Stimulated activated CD8-positive, alpha-beta memory T cell treated with anti-CD3 and anti-CD28 coated beads, Interleukin-15, amount 100 ng/mL, for 48 hours (primary cell): ENCODE measurements at regions not wholly inside any gene's neighbourhood (a gene's known extent, or its start where the extent isn't known, plus 50 kb on each side); places are given as distances from the start of the nearest gene placed in this dataset.

Source experiments
- DNase-seq, 2 donors: peaks; one replicate each; pipeline ENCODE4 v3.0.0-alpha.2; 2020; ENCODE audit warnings: low read depth in 2 of 2

- no peak for DNase-seq
These were observed 50.6 kb upstream of the PTGR2 start for GRCh38 chr14:73800970-73801515.

- no peak for DNase-seq
These were observed 53.9 kb upstream of the PTGR2 start for GRCh38 chr14:73797543-73798265.

GRCh38 chr14:73796893-73797542, 54.6 kb upstream of the PTGR2 start:
- DNase-seq, result no peak

DNA sequence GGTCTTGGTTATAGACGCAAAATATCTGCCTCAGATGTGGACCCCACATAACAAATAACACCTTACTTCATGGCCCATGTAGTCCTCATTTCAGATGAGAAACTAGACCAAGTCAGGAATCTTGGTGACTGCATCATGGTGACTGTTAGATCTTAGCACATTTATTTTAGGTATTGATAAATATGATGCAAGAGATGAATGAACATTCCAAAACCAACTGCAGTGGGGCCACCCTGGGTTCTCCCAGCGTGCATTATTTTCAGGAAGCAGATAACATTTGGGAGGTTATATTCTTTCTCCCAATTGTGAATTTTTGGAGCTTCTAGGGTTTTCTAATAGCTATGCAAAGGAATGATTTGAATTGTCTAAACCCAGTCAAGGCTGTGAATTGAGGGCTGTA, 55.2 kb upstream of the PTGR2 start:
- no peak for DNase-seq

GRCh38 chr14:73795974-73796373, 55.7 kb upstream of the PTGR2 start:
- DNase-seq, result no peak

- no peak for DNase-seq
These were observed 56.2 kb upstream of the PTGR2 start for GRCh38 chr14:73795466-73795865.

GRCh38 chr14:73794146-73794545, 57.5 kb upstream of the PTGR2 start:
- no peak for DNase-seq

- no peak for DNase-seq
These were observed 59.1 kb upstream of the PTGR2 start for GRCh38 chr14:73792481-73792880.

- no peak for DNase-seq
These were observed 61.5 kb upstream of the PTGR2 start for GRCh38 chr14:73789989-73790581.

DNA sequence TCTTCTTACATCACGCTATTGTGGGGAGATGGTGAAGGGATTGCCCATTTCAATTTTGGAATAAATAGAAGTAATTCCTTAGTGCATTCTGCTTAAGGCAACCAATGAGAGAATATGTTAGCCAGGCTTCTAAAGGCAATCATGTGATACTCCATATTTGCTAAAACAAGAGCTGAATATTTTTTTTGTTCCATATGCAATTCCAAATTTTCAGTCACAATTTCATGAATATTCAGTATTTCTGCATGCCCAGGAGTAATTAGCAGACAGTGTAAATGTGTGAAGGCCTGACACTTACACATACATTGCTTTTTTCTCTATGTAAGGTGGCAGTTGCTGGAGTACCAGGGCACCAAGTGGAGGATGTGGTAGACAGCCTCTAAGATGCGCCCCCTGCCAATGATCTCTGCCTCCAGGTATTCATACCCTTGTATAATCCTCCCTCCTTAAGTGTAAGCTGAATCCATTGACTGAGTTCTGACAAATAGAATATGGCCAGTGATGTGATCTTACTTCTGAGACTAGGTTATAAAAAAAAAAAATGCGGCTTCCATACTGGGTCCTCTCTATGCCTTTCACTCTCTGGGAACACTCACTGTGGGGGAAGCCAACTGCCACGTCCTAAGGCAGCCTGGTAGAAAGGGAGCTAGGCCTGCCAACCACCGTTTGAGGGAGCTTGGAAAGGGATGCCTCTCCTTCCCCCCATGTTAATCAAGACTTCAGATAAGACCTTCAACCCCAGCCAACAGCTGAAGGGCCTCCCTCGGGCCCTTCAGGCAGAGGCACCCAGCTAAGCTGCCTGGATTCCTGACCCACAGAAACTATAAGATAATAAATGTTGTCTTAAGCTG, 62.7 kb upstream of the PTGR2 start:
- DNase-seq, result no peak

DNA sequence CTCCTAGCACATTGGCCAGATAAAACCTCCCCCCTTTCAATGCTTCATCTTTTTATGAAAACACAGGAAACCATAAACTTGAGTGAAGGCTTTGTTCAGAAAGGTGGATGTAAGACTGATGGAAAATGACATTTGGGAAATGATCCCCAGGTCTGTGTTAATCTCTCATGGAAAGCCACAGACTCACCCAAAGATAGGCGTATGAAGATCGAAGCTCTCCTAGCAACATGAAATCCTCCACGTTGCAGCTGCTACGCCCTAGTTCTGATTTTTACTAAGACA, 63.4 kb upstream of the PTGR2 start:
- DNase-seq, result no peak

GRCh38 chr14:73787486-73788316, 63.9 kb upstream of the PTGR2 start:
- peak; percentile 49 to 54 for DNase-seq

- DNase-seq, result peak; percentile 30 to 34
These were observed 64.8 kb upstream of the PTGR2 start for GRCh38 chr14:73786636-73787485.

DNA sequence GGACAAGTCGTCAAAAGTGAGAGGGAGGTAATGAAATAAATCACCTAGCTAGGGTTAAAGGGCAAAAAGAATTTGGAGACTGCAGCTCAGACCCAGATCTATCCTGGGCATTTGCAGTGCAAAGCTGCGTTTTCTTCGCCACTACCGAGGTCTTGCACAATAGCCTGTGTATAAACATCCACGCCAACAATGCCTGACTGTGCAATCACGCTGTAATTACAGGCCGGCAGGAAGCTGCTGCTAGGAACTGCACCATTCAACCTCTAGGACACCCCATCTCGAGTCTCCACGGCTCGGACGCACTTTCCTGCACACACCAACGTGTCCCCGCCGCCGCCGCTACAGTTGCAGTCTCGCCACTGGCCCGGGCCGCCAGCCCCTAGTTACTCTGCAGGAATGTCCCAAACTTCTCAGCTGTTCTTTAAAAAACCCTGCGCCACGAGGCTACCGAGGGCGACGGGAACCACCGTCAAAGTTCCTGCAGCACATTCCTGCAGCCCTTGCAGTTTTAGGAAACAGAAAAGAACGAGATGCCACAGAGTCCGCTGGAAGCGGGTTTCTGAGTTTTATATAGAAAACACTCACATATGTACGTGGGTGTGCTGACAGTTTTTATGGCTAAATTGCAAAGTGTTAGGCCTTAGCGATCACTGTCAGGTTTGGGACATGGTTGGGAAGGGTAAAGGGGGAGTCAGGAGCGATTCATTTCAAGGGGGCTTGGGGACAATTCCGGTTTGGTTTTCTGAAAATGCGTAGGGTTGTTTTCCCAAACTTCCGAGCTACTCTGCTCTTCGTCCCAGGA, 65.6 kb upstream of the PTGR2 start:
- peak; percentile 50 to 51 for DNase-seq

GRCh38 chr14:73785336-73785833, 66.2 kb upstream of the PTGR2 start:
- no peak for DNase-seq

DNA sequence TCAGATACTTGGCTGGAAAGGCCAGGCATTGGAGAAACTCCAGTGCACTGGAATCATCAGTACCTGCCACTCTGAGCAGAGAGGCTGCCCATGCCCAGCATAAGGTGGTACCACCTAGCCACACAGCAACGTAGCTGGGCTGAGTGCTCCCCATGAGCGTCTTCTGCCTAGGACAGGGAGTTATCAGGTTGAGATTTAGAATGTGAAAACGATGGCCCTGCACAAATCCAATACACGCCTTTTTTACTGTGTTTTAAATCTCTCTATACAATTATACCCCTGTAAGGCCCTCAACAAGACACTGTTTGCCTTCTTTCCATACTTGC, 66.7 kb upstream of the PTGR2 start:
- no peak for DNase-seq

DNA sequence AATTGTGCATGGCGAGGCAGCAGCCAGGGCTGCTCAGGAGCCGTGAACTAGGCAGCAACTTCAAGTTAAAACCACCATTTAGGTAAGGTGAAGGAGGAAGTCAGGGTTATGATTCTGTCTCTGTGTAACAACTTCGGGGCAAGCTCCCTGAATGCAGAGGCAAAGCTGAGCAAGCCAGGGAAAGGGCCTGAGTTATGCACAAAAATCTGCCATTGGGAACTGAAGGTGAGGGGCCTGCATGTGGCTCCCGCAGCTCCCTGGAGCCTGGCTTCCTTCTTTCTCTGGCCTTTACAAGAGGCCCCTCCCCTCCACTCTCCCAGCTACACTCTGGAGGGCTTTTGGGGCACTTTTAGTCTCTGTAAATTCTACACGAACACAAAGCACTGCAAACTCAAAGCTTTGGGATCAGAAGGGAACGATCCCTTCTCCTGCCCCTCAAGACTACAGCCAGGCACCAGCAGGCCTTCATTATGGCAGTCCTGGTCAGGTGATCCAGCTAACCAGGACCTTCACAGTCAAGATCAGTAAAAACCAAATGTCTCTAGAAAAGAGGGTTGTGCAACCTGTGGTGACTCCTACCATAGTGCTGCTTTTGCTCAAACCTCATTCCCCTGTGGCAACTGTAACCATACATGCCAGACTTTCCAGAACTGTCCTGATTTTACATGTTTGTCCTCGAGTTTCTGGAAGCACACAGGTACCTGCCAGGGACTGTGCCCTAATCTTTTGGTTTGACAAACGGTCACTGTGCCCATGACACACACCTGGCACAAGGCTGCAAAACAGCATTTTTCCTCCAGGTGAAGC, 67.2 kb upstream of the PTGR2 start:
- DNase-seq, result no peak

DNA sequence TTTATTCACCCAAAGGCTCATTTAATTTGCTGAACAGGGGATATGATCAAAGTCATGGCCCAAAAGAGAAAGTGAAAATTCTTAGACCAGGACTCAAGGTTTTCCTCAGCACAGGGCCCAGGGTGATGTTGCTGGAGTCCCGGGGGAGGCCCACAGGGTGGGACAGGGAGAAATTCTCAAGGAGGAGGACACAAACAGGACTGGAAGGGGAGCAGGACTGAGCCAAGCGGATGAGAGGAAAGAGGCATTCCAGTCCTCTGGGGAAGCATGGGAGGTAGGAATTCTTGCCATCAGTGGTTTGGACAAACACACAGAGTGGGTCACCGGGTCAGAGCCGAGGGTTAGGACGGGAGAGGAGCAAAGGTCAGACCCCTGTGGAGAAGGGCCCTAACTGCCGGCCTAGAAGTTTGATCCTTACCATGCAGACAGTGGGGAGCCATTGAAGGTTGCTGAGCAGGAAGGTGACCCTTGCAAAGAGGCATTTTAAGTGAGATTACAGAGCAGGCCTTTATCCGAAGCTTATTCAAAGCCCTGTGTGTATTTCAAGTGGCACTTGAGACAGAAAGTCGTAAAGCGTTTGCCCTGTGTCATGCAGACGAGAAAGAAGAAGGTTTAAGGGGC, 68.4 kb upstream of the PTGR2 start:
- no peak for DNase-seq
